Vagina (tissue), 2 donors: ENCODE measurements at regions not wholly inside any gene's neighbourhood (a gene's known extent, or its start where the extent isn't known, plus 50 kb on each side); places are given as distances from the start of the nearest gene placed in this dataset.

Experiments used
- CTCF ChIP-seq, 3 experiments: fragments of 450-650 bp in 2 of 3; fragments of 200-600 bp in 1 of 3; sonication (generic) in 1 of 3; IDR thresholded peaks; one replicate each; pipeline ENCODE4 v1.5.1; 2017 to 2019; ENCODE audit warnings: antibody characterized with exemption in 3 of 3, mild to moderate bottlenecking in 2 of 3, moderate library complexity in 2 of 3
- POLR2A ChIP-seq, 2 donors: fragments of 450-650 bp; IDR thresholded peaks; one replicate each; pipeline ENCODE4 v1.6.1; 2017; ENCODE audit warnings: antibody characterized with exemption in 2 of 2, mild to moderate bottlenecking in 2 of 2, moderate library complexity in 2 of 2

GRCh38 chr12:30450226-30450625 lies 245.4 kb downstream of the IPO8 start:
- TF ChIP-seq CTCF (IDR thresholded peaks at IDR 0.05) (no peak), POLR2A (IDR thresholded peaks at IDR 0.05) (no peak)
